ENCODE measurements at regions not wholly inside any gene's neighbourhood (a gene's known extent, or its start where the extent isn't known, plus 50 kb on each side); places are given as distances from the start of the nearest gene placed in this dataset.
"Not testable (repeated sequence)": the region's sequence is repeated elsewhere in the genome, so short reads cannot be mapped to it uniquely, and the experiment has no call there.

- Histone ChIP-seq H3K4me3 (ENCODE audit: low read depth in 1 of 3, low read length in 3 of 3) (no peak overlapping the region), H3K36me3 (ENCODE audit: control insufficient read depth in 3 of 3, insufficient read depth in 2 of 3, low read depth in 1 of 3, low read length in 3 of 3) (no peaks in the 10 kb centered on the region), H3K4me1 (ENCODE audit: control insufficient read depth in 3 of 3, insufficient read depth in 2 of 3, low read depth in 1 of 3, low read length in 2 of 3) (no peaks in the 10 kb centered on the region), H3K27ac (ENCODE audit: low read depth in 1 of 3, low read length in 2 of 3) (no peak overlapping the region), H3K9me3 (ENCODE audit: control insufficient read depth in 2 of 2, insufficient read depth in 1 of 2, low read depth in 1 of 2, low read length in 1 of 2) (no peaks in the 10 kb centered on the region), H3K27me3 (ENCODE audit: control insufficient read depth in 3 of 3, insufficient read depth in 3 of 3, low read length in 3 of 3) (no peaks in the 10 kb centered on the region)
- FAIRE-seq: no peak
- no peak for DNase-seq
Observed at GRCh38 chr4:31741326-31741725, 1021.2 kb downstream of the PCDH7 start.

- FAIRE-seq: no peak
- H3K36me3 ChIP-seq (ENCODE audit: control insufficient read depth in 3 of 3, insufficient read depth in 2 of 3, low read depth in 1 of 3, low read length in 3 of 3): no peaks in the 10 kb centered on the region
- no peaks in the 10 kb centered on the region for H3K4me1 ChIP-seq (ENCODE audit: control insufficient read depth in 3 of 3, insufficient read depth in 2 of 3, low read depth in 1 of 3, low read length in 2 of 3)
- H3K27me3 ChIP-seq (ENCODE audit: control insufficient read depth in 3 of 3, insufficient read depth in 3 of 3, low read length in 3 of 3): no peaks in the 10 kb centered on the region
- H3K4me3 ChIP-seq (ENCODE audit: low read depth in 1 of 3, low read length in 3 of 3): no peak overlapping the region
- 69 to 81% (median 79%) methylated on average over 3 of the region's 3 CpGs for WGBS, 3 donors
- DNase-seq: no peak
- H3K27ac ChIP-seq (ENCODE audit: low read depth in 1 of 3, low read length in 2 of 3): no peak overlapping the region
- no peaks in the 10 kb centered on the region for H3K9me3 ChIP-seq (ENCODE audit: control insufficient read depth in 2 of 2, insufficient read depth in 1 of 2, low read depth in 1 of 2, low read length in 1 of 2)
Observed at GRCh38 chr4:31748382-31748781, 1028.2 kb downstream of the PCDH7 start.

GRCh38 chr4:31750581-31750980 lies 1030.4 kb downstream of the PCDH7 start:
- H3K9me3 ChIP-seq (ENCODE audit: control insufficient read depth in 2 of 2, insufficient read depth in 1 of 2, low read depth in 1 of 2, low read length in 1 of 2); H3K36me3 ChIP-seq (ENCODE audit: control insufficient read depth in 3 of 3, insufficient read depth in 2 of 3, low read depth in 1 of 3, low read length in 3 of 3); H3K27ac ChIP-seq (ENCODE audit: low read depth in 1 of 3, low read length in 2 of 3); FAIRE-seq; DNase-seq; H3K27me3 ChIP-seq (ENCODE audit: control insufficient read depth in 3 of 3, insufficient read depth in 3 of 3, low read length in 3 of 3); H3K4me3 ChIP-seq (ENCODE audit: low read depth in 1 of 3, low read length in 3 of 3); H3K4me1 ChIP-seq (ENCODE audit: control insufficient read depth in 3 of 3, insufficient read depth in 2 of 3, low read depth in 1 of 3, low read length in 2 of 3): not testable (repeated sequence)
- 90 to 92% (median 90%) methylated on average over 2 of the region's 2 CpGs for WGBS, 3 donors

GRCh38 chr4:31755751-31756150 lies 1035.6 kb downstream of the PCDH7 start:
- no peaks in the 10 kb centered on the region for H3K27me3 ChIP-seq (ENCODE audit: control insufficient read depth in 3 of 3, insufficient read depth in 3 of 3, low read length in 3 of 3)
- H3K4me1 ChIP-seq (ENCODE audit: control insufficient read depth in 3 of 3, insufficient read depth in 2 of 3, low read depth in 1 of 3, low read length in 2 of 3): no peaks in the 10 kb centered on the region
- no peaks in the 10 kb centered on the region for H3K9me3 ChIP-seq (ENCODE audit: control insufficient read depth in 2 of 2, insufficient read depth in 1 of 2, low read depth in 1 of 2, low read length in 1 of 2)
- H3K4me3 ChIP-seq (ENCODE audit: low read depth in 1 of 3, low read length in 3 of 3): no peak overlapping the region
- DNase-seq (no peak), FAIRE-seq (no peak)
- H3K27ac ChIP-seq (ENCODE audit: low read depth in 1 of 3, low read length in 2 of 3): no peak overlapping the region
- 64 to 77% (median 67%) methylated on average over 4 of the region's 4 CpGs for WGBS, 3 donors
- H3K36me3 ChIP-seq (ENCODE audit: control insufficient read depth in 3 of 3, insufficient read depth in 2 of 3, low read depth in 1 of 3, low read length in 3 of 3): no peaks in the 10 kb centered on the region

- no peak overlapping the region for H3K4me3 ChIP-seq (ENCODE audit: low read depth in 1 of 3, low read length in 3 of 3)
- no peaks in the 10 kb centered on the region for H3K27me3 ChIP-seq (ENCODE audit: control insufficient read depth in 3 of 3, insufficient read depth in 3 of 3, low read length in 3 of 3)
- no peaks in the 10 kb centered on the region for H3K9me3 ChIP-seq (ENCODE audit: control insufficient read depth in 2 of 2, insufficient read depth in 1 of 2, low read depth in 1 of 2, low read length in 1 of 2)
- H3K36me3 ChIP-seq (ENCODE audit: control insufficient read depth in 3 of 3, insufficient read depth in 2 of 3, low read depth in 1 of 3, low read length in 3 of 3): no peaks in the 10 kb centered on the region
- FAIRE-seq (no peak), DNase-seq (no peak)
- H3K4me1 ChIP-seq (ENCODE audit: control insufficient read depth in 3 of 3, insufficient read depth in 2 of 3, low read depth in 1 of 3, low read length in 2 of 3): no peaks in the 10 kb centered on the region
- no peak overlapping the region for H3K27ac ChIP-seq (ENCODE audit: low read depth in 1 of 3, low read length in 2 of 3)
Observed at GRCh38 chr4:31768756-31769155, 1048.6 kb downstream of the PCDH7 start.

- Histone ChIP-seq H3K36me3 (ENCODE audit: control insufficient read depth in 3 of 3, insufficient read depth in 2 of 3, low read depth in 1 of 3, low read length in 3 of 3) (no peaks in the 10 kb centered on the region), H3K4me1 (ENCODE audit: control insufficient read depth in 3 of 3, insufficient read depth in 2 of 3, low read depth in 1 of 3, low read length in 2 of 3) (no peaks in the 10 kb centered on the region), H3K4me3 (ENCODE audit: low read depth in 1 of 3, low read length in 3 of 3) (no peak overlapping the region), H3K27me3 (ENCODE audit: control insufficient read depth in 3 of 3, insufficient read depth in 3 of 3, low read length in 3 of 3) (no peaks in the 10 kb centered on the region), H3K27ac (ENCODE audit: low read depth in 1 of 3, low read length in 2 of 3) (no peak overlapping the region), H3K9me3 (ENCODE audit: control insufficient read depth in 2 of 2, insufficient read depth in 1 of 2, low read depth in 1 of 2, low read length in 1 of 2) (no peaks in the 10 kb centered on the region)
- FAIRE-seq: no peak
- WGBS, 3 donors: 79 to 84% (median 80%) methylated on average over 2 of the region's 2 CpGs
- DNase-seq: no peak
Observed at GRCh38 chr4:31783311-31783710, 1063.1 kb downstream of the PCDH7 start.

- H3K4me3 ChIP-seq (ENCODE audit: low read depth in 1 of 3, low read length in 3 of 3): no peak overlapping the region
- 27 to 32% (median 30%) methylated on average over 2 of the region's 2 CpGs for WGBS, 3 donors
- H3K27me3 ChIP-seq (ENCODE audit: control insufficient read depth in 3 of 3, insufficient read depth in 3 of 3, low read length in 3 of 3): no peaks in the 10 kb centered on the region
- H3K4me1 ChIP-seq (ENCODE audit: control insufficient read depth in 3 of 3, insufficient read depth in 2 of 3, low read depth in 1 of 3, low read length in 2 of 3): no peaks in the 10 kb centered on the region
- DNase-seq: no peak
- H3K36me3 ChIP-seq (ENCODE audit: control insufficient read depth in 3 of 3, insufficient read depth in 2 of 3, low read depth in 1 of 3, low read length in 3 of 3): no peaks in the 10 kb centered on the region
- no peak for FAIRE-seq
- H3K27ac ChIP-seq (ENCODE audit: low read depth in 1 of 3, low read length in 2 of 3): no peak overlapping the region
- no peaks in the 10 kb centered on the region for H3K9me3 ChIP-seq (ENCODE audit: control insufficient read depth in 2 of 2, insufficient read depth in 1 of 2, low read depth in 1 of 2, low read length in 1 of 2)
Observed at GRCh38 chr4:31784558-31784957, 1064.4 kb downstream of the PCDH7 start.

GRCh38 chr4:31787701-31788100 lies 1067.5 kb downstream of the PCDH7 start:
- Histone ChIP-seq H3K27me3 (ENCODE audit: control insufficient read depth in 3 of 3, insufficient read depth in 3 of 3, low read length in 3 of 3) (no peaks in the 10 kb centered on the region), H3K27ac (ENCODE audit: low read depth in 1 of 3, low read length in 2 of 3) (no peak overlapping the region), H3K4me3 (ENCODE audit: low read depth in 1 of 3, low read length in 3 of 3) (no peak overlapping the region), H3K9me3 (ENCODE audit: control insufficient read depth in 2 of 2, insufficient read depth in 1 of 2, low read depth in 1 of 2, low read length in 1 of 2) (no peaks in the 10 kb centered on the region), H3K4me1 (ENCODE audit: control insufficient read depth in 3 of 3, insufficient read depth in 2 of 3, low read depth in 1 of 3, low read length in 2 of 3) (no peaks in the 10 kb centered on the region), H3K36me3 (ENCODE audit: control insufficient read depth in 3 of 3, insufficient read depth in 2 of 3, low read depth in 1 of 3, low read length in 3 of 3) (no peaks in the 10 kb centered on the region)
- no peak for DNase-seq
- FAIRE-seq: no peak
- 69 to 75% (median 73%) methylated on average over 1 of the region's 1 CpG for WGBS, 3 donors

- Histone ChIP-seq H3K4me3 (ENCODE audit: low read depth in 1 of 3, low read length in 3 of 3) (no peak overlapping the region), H3K36me3 (ENCODE audit: control insufficient read depth in 3 of 3, insufficient read depth in 2 of 3, low read depth in 1 of 3, low read length in 3 of 3) (no peaks in the 10 kb centered on the region), H3K9me3 (ENCODE audit: control insufficient read depth in 2 of 2, insufficient read depth in 1 of 2, low read depth in 1 of 2, low read length in 1 of 2) (no peaks in the 10 kb centered on the region), H3K4me1 (ENCODE audit: control insufficient read depth in 3 of 3, insufficient read depth in 2 of 3, low read depth in 1 of 3, low read length in 2 of 3) (no peaks in the 10 kb centered on the region), H3K27me3 (ENCODE audit: control insufficient read depth in 3 of 3, insufficient read depth in 3 of 3, low read length in 3 of 3) (no peaks in the 10 kb centered on the region), H3K27ac (ENCODE audit: low read depth in 1 of 3, low read length in 2 of 3) (no peak overlapping the region)
- FAIRE-seq (no peak), DNase-seq (no peak)
- WGBS, 3 donors: 21 to 54% (median 43%) methylated on average over 2 of the region's 2 CpGs
Observed at GRCh38 chr4:31788676-31789075, 1068.5 kb downstream of the PCDH7 start.

Data from small intestine (tissue), 7 donors.